Uterus (tissue), 2 donors: ENCODE measurements at regions not wholly inside any gene's neighbourhood (a gene's known extent, or its start where the extent isn't known, plus 50 kb on each side); places are given as distances from the start of the nearest gene placed in this dataset.

Experiments
- POLR2A ChIP-seq, 2 donors: fragments of 450-650 bp; IDR thresholded peaks; one replicate each; pipeline ENCODE4 v1.6.1; 2016; ENCODE audit warnings: antibody characterized with exemption in 2 of 2, mild to moderate bottlenecking in 1 of 2, moderate library complexity in 1 of 2
- TF ChIP-seq, protein P1 (sequence below), 4 experiments: fragments of 200-600 bp in 2 of 4; fragments of 450-650 bp in 2 of 4; sonication (generic) in 2 of 4; IDR thresholded peaks; one replicate each; pipeline ENCODE4 v1.5.1; 2016 to 2019; ENCODE audit warnings: antibody characterized with exemption in 4 of 4, mild to moderate bottlenecking in 2 of 4, moderate library complexity in 1 of 4

DNA sequence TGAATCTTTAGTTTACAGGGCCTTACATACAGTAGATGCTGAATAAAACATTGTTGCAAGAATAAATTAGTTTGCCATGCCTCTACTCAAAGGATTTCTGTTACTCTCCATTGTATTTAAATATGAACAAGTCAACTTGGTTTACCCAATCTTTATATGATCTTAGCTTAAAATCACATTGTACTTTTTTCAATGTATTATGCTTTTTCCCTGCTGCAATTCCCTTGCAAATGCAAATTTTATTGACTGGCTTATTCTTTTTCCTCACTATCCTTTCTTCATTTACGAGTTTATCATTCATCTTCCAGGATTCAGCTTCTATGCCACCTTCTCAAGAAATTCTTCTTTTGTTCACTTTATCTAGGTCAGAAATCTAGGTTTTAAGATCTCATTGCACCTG lies 571.4 kb upstream of the ZNF804A start:
- TF ChIP-seq, protein P1, sequence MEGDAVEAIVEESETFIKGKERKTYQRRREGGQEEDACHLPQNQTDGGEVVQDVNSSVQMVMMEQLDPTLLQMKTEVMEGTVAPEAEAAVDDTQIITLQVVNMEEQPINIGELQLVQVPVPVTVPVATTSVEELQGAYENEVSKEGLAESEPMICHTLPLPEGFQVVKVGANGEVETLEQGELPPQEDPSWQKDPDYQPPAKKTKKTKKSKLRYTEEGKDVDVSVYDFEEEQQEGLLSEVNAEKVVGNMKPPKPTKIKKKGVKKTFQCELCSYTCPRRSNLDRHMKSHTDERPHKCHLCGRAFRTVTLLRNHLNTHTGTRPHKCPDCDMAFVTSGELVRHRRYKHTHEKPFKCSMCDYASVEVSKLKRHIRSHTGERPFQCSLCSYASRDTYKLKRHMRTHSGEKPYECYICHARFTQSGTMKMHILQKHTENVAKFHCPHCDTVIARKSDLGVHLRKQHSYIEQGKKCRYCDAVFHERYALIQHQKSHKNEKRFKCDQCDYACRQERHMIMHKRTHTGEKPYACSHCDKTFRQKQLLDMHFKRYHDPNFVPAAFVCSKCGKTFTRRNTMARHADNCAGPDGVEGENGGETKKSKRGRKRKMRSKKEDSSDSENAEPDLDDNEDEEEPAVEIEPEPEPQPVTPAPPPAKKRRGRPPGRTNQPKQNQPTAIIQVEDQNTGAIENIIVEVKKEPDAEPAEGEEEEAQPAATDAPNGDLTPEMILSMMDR (IDR thresholded peaks at IDR 0.05), result no peak
- no peak for TF ChIP-seq POLR2A (IDR thresholded peaks at IDR 0.05)
